ENCODE measurements at regions not wholly inside any gene's neighbourhood (a gene's known extent, or its start where the extent isn't known, plus 50 kb on each side); places are given as distances from the start of the nearest gene placed in this dataset.

GRCh38 chr6:9933677-9934076, 481.2 kb downstream of the TFAP2A start:
- no peak for DNase-seq
- BruUV-seq (replicated peaks), result no TSS peak
- TF ChIP-seq CTCF (IDR thresholded peaks at IDR 0.05; ENCODE audit: unreplicated experiment), result no peak

GRCh38 chr6:9927275-9927674, 487.6 kb downstream of the TFAP2A start:
- no peaks in the 10 kb centered on the region for H3K9me3 Mint-ChIP-seq (ENCODE audit: low read depth, unreplicated experiment)
- no TSS peak for BruUV-seq (replicated peaks)
- no peak for DNase-seq

More at GRCh38 chr6:9933677-9934076, 481.2 kb downstream of the TFAP2A start:
- Mint-ChIP-seq H3K4me1 (ENCODE audit: low read depth, unreplicated experiment) (no peaks in the 10 kb centered on the region), H3K27me3 (ENCODE audit: unreplicated experiment) (no peaks in the 10 kb centered on the region), H3K9me3 (ENCODE audit: low read depth, unreplicated experiment) (no peaks in the 10 kb centered on the region), H3K27ac (ENCODE audit: unreplicated experiment) (no peak overlapping the region), H3K4me3 (ENCODE audit: low read depth, unreplicated experiment) (no peak overlapping the region), H3K36me3 (ENCODE audit: insufficient read depth, unreplicated experiment) (no peaks in the 10 kb centered on the region)
- intact Hi-C loops (cut with micrococcal nuclease; ENCODE audit: unreplicated experiment), result no loop called here
- CTCF ChIA-PET, result no interaction called here

GRCh38 chr6:9924971-9925370, 489.9 kb downstream of the TFAP2A start:
- no peaks in the 10 kb centered on the region for H3K36me3 Mint-ChIP-seq (ENCODE audit: insufficient read depth, unreplicated experiment)
- BruUV-seq (replicated peaks), result no TSS peak
- CTCF ChIA-PET, result interaction anchor here (0.7 kb wide), 1 partner anchor 711 kb away, joined by 3 read pairs; no protein-coding TSS in a partner anchor
- no peaks in the 10 kb centered on the region for H3K4me1 Mint-ChIP-seq (ENCODE audit: low read depth, unreplicated experiment)
- H3K9me3 Mint-ChIP-seq (ENCODE audit: low read depth, unreplicated experiment), result no peaks in the 10 kb centered on the region
- no peak overlapping the region for H3K4me3 Mint-ChIP-seq (ENCODE audit: low read depth, unreplicated experiment)
- no peak for TF ChIP-seq CTCF (IDR thresholded peaks at IDR 0.05; ENCODE audit: unreplicated experiment)
- no peak overlapping the region for H3K27ac Mint-ChIP-seq (ENCODE audit: unreplicated experiment)
- intact Hi-C loops (cut with micrococcal nuclease; ENCODE audit: unreplicated experiment), result no loop called here
- H3K27me3 Mint-ChIP-seq (ENCODE audit: unreplicated experiment), result no peaks in the 10 kb centered on the region
- no peak for DNase-seq

More at GRCh38 chr6:9927275-9927674, 487.6 kb downstream of the TFAP2A start:
- Mint-ChIP-seq H3K36me3 (ENCODE audit: insufficient read depth, unreplicated experiment) (no peaks in the 10 kb centered on the region), H3K4me3 (ENCODE audit: low read depth, unreplicated experiment) (no peak overlapping the region), H3K27ac (ENCODE audit: unreplicated experiment) (no peak overlapping the region), H3K27me3 (ENCODE audit: unreplicated experiment) (no peaks in the 10 kb centered on the region), H3K4me1 (ENCODE audit: low read depth, unreplicated experiment) (no peaks in the 10 kb centered on the region)
- intact Hi-C loops (cut with micrococcal nuclease; ENCODE audit: unreplicated experiment), result no loop called here
- CTCF ChIA-PET, result no interaction called here
- TF ChIP-seq CTCF (IDR thresholded peaks at IDR 0.05; ENCODE audit: unreplicated experiment), result no peak

GRCh38 chr6:9921366-9921765, 493.5 kb downstream of the TFAP2A start:
- Mint-ChIP-seq H3K4me3 (ENCODE audit: low read depth, unreplicated experiment) (no peak overlapping the region), H3K27ac (ENCODE audit: unreplicated experiment) (no peak overlapping the region), H3K9me3 (ENCODE audit: low read depth, unreplicated experiment) (peaks cover 5% of the 10 kb centered on the region), H3K36me3 (ENCODE audit: insufficient read depth, unreplicated experiment) (no peaks in the 10 kb centered on the region), H3K4me1 (ENCODE audit: low read depth, unreplicated experiment) (no peaks in the 10 kb centered on the region), H3K27me3 (ENCODE audit: unreplicated experiment) (no peaks in the 10 kb centered on the region)
- BruUV-seq (replicated peaks), result no TSS peak
- intact Hi-C loops (cut with micrococcal nuclease; ENCODE audit: unreplicated experiment), result no loop called here
- CTCF ChIA-PET, result no interaction called here
- DNase-seq, result no peak
- no peak for TF ChIP-seq CTCF (IDR thresholded peaks at IDR 0.05; ENCODE audit: unreplicated experiment)
